ENCODE measurements at regions not wholly inside any gene's neighbourhood (a gene's known extent, or its start where the extent isn't known, plus 50 kb on each side); places are given as distances from the start of the nearest gene placed in this dataset.

DNA sequence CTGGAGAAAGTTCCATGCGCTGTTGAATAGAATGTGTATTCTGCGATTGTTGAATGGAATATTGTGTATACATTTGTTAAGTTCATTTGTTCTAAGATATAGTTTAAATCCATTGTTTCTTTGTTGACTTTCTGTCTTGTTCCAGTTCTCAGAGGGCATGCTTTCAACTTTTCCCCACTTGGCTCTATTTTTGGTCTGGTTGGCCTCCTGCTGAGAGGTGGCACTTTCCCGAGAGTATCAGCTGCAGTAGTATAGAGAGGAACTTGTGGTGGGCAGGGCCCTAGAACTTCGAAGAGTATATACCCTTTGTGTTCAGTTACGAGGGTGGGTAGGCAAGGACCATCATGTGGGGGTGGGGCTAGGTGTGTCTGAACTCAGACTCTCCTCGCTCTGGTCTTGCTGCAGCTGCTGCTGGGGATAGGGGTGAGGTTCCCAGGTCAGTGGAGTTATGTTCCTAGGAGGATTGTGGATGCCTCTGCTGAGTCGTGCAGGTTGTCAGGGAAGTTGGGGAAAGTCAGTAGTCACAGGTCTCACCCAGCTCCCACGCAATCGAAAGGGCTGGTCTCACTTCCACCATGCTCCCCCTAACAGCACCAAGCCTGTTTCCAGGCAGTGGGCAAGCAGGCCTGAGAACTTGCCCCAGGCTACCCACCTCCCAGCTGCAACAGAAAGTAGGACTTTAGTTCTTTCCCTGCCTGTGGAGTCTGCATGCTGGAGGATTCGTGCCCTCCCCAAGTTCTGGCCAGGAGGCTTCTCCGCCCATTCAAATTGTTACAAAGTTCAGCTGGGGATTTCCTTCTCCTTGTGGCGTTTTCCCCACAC is 118.9 kb upstream of the SSTR4 start:
- DNase-seq (ENCODE audit: low spot score), result no peak

DNA sequence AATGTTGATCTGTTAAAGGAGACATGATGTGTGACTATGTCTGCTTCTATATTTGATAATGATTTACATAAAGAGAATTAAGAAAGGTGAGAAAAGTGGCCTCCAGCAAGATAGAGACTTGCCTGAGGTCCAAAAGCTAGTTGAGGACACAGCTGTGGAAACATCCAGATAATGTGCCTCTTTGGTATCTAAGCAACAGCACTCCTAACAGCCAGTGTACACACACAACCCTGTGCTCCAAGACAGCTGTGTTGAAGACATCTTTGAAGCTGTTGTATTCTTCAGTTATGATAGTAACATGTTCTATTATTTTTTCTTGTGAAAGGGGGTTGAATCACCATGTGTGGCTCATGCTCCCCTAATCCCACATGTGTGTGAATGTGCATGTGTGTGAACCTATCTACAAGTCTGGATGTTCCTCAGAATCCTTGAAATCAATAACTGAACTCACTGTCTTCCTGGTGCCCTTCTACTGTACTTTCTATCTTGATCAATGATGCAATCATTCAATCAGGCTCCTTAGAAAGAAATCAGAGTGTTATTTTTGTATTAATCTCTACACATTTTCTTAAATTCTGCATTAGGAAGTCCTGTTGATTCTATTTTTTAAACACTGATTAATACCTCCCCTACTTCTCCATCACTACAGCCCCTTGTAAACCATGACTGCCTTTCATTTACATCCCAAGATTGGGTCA is 116.7 kb upstream of the SSTR4 start:
- no peak for DNase-seq (ENCODE audit: low spot score)

DNA sequence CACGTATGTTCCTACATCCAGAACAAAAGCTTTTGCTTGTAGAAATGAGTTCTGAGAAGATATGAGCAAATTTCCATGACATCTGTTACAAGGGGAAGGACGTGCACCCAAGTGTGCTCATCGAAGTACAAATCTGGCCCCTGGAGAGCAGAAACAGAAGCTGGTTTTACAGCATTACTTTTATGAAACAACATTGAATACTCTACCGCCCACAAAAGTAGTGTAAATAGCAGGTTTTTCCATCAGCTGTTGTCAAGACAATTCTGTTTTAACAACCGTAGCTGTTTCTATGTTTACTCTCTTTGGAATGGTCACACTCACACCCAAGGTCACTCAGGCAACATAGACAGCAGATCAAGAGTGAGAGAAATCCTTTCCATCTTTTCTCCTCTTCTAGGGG is 114.2 kb upstream of the SSTR4 start:
- DNase-seq (ENCODE audit: low spot score), result no peak

DNA sequence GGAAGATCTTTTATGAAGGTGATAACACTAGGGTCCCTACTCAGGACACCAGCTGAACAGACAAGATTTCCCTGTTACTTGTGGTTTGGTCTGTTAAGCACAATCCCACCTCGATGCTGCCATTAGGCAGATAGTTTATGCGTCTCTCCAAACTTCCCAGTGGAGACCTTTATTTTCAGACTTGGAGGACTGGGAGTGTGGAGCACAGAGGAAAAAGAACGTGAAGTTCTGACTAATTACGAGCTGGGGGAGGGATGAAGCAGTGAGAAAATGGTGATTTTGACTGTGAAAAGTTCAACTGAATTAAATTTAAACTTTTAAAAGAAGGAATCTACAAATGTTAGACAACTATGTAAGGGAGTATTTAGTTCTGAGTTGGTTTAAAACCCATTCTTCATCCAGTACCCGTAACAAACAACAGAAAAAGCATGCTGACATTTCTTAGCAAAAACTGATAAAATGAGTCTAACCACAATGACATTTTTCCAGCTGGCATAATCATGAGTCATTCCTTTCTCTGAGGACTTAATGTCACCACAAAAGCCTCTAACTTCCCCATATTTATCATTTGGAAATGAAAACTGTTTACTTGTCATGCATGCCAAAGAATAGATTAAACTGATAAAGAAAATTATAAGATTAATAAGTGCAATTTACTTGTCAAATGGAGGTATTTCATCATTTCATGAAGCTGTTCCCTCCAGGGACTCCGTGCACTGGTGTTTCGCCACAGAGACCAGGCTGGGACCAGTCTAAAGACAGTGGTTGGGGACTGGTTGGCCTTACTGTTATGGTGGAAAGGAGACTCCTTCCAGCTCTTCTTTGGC is 113.3 kb upstream of the SSTR4 start:
- DNase-seq (ENCODE audit: low spot score), result peak; percentile 36

DNA sequence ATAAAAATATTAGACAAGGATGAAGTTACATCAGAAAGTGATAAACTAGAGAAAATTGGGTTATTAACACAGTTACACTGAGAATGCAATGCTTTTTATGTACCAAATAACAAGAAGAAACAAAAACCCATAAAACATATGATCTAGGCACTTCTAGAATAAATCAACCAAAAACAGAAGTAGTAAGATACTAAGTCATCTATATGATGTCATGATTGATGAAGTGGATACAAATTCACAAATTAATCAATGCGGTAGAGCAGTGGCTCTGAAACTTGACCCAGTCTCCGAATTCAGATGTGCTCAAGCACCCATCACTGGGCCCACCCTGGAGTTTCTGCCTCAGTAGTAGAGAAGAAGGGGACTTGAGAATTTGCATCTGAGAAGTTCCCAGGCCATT is 112.1 kb upstream of the SSTR4 start:
- DNase-seq (ENCODE audit: low spot score), result no peak

DNA sequence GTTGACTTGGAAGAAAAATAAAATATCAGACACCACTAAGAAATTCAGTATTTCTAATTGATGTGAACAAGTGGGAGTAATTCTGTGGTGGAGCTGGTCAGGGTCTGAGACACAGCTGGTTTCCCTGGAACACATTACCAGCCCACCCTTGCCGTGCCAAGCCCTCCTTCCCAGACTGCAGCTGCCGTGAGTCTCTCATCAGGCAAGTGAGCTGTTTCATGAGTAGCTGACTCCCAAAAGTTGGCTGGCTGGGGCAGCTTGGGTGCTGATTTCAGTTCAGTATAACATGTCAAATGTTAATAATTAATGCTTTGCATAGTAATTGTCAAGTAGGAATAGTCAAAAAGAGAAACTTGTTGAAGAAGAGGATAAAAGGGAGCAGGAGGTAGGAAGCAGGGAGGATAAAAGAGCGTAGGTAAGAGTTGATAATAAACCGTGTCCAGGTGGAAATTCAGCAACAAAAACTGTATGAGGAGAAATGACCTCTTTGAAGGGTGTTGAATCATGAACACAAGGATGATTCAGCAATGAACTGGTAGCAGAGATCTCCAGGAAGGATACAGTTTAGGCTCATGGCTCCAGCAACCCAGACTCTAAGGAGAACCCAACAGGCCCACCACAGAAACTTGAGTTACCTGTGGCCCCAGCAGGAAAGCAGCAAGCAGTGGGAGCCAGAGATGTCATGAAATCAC is 110.9 kb upstream of the SSTR4 start:
- no peak for DNase-seq (ENCODE audit: low spot score)

DNA sequence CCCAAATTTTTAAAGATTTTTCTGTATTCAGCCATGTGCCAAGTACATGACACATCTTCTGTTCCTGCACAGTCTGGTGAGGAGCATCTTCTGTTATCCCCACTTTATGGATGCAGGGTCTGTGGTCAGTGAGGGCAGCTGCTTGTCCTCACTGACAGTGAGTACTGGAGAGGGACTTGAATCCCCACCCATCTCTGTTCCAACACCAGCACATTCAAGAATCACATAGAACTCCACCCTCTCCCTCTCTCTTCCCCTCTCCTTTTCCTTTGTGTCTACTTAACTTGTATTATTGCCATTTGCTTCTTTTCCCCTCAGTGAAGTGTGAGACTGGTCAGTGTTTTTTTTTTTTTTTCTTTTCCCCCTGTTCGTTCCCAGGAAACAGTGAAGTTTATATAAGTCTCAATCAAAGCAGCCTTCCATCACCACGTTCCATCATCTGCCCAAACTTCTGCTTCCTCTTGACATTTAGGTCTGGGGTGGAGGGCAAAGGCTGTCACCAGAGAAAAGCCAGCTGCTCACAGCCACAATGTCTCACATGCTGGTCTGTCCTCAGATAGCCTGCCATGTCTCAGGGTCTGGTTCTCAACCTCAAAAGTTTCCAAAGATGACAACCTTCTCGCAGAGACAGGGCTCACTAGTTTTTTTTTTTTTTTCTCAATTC is 110.0 kb upstream of the SSTR4 start:
- no peak for DNase-seq (ENCODE audit: low spot score)

DNA sequence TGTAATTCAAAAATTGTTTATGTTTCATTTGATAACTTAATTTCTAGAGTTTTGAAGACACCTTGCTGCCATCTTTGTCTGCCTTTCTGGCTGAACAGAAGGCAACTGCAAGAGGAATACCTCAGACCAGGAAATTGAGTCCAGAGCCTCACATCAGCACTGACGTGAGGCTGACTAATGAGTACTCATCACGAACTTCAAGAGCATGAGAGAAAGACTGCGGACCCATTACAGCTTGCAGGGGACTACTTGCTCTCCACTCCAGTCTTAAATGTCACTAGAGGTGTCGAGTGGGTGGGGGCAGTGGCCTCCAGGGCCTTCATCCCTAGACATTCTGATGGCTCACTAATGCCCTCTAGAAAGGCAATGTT is 109.5 kb upstream of the SSTR4 start:
- DNase-seq (ENCODE audit: low spot score), result no peak

DNA sequence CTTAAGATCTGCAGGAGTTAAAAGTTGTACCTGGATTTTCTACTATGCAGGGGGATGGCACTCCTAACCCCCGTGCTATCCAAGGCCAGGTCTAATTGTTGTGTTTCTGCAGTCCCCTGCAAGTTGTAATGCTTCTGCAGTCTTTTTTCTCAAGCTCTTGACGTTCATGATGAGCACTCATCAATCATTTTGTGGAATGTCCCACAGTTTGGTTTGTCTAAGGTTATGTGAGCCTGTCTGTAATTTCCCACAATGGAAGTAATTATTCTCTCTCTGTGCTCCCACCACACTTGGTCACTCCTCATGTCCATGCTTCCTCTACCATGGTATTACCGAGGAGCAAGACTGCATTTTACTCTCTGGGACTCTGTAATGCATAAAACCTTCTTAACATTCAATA is 107.6 kb upstream of the SSTR4 start:
- DNase-seq (ENCODE audit: low spot score), result no peak

DNA sequence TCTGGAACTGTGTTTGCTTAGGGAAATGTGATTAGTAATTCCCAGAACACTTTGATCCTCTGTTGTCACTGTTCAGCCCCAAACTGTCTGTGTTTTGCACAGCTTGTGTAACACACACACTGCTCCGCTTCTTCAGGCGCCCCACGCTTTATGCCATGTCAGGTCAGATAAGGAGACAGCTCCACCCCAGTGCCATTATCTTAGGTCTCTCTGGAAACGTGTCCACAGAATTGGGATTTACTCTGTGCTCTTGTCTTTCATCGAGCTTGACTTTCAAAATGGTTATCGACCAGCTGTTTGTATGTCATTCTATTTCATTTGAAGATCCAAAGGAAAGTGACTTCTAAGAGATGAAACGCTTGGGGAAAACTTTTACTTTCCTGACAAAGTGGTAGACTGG is 106.4 kb upstream of the SSTR4 start:
- DNase-seq (ENCODE audit: low spot score), result no peak

DNA sequence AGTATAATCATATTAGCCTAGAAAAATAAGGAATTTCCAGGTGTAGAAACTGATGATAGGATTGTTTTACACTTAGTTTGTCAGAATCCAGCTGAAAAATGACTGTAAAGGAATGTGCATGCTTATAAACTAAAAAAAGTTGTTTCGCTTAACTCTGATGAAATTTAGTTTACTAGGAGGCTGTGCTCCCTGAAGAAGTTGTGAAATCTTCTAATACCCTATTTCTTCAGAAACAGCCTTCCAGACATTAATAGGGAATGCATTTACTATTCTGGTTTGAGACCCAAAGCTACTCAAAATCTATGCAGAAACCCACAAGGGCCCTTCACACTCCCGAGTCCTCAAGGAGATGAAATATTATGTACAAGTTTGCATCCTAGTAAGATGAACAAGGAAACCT is 105.5 kb upstream of the SSTR4 start:
- no peak for DNase-seq (ENCODE audit: low spot score)

DNA sequence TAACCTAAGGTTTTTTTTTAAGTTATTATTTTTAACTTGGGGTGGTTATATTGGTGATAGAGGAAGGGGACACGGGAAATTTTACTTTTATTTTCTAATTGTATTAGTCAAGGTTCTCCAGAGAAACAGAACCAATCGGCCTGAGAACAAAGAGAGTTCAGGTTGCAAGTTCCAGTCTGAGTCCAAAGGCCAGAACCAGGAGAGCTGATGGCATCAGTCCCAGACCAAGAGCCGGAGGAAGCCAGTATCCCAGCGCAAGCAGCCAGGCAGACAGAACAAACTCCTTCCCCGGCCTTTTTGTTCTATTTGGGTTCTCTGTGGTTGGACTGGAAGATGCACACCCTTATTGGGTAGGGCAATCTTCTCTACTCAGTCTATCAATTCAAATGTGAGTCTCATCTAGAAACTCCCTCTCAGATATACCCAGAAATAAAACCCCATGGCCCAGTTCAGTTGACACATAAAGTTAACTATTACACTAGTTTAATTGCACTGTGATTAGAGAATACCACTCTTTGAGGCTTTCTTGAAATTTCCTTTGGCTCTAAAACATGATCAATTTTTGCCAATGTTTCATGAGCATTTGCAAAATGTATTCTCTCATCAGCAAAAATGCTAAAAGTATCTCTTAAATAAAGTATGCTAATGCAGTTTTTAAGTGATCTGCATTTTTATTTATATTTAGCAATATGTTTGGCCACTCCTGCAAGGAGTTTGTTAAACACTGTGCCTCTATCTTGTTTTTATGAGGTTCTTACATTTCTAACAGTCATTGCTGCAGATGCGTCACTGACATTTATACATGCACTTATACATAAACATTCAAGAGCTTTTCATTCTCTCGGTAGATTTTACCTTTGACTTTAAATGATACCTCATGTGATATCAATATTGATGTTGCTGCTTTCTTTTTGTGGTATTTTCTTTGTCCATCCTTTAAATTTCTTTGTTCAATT is 103.2 kb upstream of the SSTR4 start:
- no peak for DNase-seq (ENCODE audit: low spot score)

DNA sequence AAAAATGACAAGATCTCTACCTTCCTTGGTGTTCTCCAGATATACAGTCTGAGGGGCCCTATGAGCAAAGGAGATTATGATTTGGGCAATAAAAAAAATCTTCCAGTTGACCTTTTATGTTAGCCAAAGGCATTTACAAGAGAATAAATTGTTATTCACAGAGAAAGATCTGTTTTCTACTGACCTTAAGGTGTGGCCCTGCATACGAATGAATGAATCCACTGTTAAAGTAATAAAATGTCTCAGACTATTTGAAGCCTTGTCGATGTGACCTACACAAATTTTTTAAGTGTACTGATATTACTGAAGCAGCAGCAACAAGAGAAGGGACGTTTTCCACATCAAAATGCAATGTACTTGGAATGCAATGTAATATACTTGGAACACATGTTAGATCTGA is 95.9 kb upstream of the SSTR4 start:
- no peak for DNase-seq (ENCODE audit: low spot score)

DNA sequence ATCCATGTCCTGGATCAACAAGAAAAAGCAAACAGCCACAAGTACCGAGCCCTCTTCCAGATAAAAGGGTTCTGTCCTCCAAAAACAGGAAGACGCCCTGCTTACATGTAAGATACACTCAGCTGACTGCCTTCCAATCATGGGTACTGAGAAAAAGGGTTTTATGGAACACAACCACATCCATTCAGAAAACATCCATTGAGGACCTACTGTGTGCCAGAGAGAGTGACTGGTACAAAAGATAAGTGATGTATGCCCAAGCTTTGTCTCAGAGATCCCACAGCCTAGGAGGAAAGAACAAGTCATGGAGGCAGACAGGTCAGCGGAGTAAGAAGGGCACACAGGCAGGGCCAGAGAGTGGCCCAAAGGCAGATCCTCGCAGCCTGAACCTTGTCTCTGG is 94.8 kb upstream of the SSTR4 start:
- DNase-seq (ENCODE audit: low spot score), result no peak

DNA sequence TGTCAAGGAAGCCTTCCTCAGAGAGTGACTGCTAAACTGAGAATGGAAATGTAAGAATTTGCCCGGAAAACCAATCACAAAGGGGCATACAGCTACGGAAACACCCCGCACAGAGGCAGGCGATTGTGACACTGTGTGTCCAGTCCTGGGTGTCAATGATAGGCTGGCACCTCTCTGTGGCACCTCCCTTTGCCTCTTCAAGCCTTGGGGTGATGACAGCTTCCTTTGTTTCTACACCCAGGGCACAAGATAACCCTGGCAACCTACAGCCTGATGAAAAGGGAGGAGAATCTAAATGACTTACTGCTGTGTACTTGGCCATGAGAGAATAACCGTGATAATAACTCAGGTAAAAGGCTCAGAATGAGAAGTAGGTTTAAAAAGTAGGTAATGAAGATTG is 93.6 kb upstream of the SSTR4 start:
- no peak for DNase-seq (ENCODE audit: low spot score)

DNA sequence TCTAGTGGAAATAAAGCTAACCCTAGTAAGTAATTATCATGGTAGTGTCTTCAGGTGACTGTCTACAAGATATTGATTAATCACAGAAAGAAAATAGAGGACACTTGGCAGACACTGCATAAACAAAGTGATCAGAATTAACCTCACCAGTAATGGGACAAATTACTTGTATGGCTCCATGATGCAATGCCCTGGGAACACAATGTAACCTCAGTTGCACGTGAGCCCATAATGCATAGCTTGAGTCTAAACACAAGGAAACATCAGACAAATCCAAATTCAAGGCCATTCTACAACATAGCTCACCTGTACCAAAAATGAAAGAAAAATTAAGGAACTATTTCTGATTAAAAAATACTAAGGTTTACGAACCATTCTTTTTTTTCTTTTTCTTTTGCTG is 92.4 kb upstream of the SSTR4 start:
- DNase-seq (ENCODE audit: low spot score), result no peak

DNA sequence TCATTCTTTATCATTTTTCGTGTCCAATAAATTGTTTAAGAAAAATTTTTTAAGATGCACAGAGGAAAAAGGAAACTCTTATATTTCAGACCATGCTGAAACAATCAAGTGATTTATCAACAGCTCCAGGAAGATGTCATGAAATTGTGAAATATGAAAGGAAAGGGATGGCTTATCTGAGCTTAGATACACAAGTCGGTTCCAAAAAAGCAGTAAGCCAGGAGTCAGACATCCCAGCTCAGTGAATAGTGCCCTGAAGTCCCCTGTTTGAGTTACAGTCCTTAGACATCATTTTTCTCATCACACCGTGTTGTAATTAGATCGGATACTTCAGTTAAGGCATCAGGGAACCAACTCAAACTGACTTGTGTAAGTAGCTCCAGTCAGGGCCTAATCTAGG is 91.0 kb upstream of the SSTR4 start:
- DNase-seq (ENCODE audit: low spot score), result no peak

DNA sequence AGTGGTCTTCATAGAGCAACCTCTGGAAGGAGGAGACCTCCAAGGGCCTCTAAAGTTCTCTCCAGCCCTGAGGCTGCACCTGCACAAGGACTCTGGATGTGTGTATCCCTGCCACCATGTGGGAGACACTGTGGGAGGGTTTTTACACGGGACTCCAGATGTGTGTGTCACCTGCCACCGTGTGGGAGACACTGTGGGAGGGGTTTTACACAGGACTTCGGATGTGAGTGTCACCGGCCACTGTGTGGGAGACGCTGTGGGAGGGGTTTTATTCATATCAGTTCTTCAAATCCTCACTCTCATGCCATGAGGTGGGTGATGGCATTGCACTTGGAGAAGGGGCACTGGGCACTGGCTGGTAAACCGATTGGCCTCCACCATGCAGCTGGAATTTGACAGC is 90.2 kb upstream of the SSTR4 start:
- DNase-seq (ENCODE audit: low spot score), result no peak

DNA sequence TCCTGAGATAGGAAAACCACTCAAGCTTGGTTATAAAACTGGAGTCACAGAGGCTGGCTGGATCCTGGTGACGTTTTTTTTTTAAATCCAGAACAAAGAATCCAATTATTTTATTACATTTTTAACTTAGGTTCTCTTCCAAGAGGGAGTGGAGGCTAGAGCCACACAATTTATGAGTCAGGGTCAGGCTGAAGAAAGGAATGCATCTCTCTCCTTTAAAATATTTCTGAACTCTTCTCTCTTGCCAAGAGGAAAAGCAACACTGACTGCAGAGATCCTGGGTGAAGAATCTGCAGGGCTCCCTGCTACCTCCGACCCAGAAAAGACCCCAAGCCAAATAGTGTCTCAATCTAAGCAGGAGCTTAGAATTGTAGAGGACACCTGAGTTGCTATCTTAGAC is 88.5 kb upstream of the SSTR4 start:
- peak; percentile 41 for DNase-seq (ENCODE audit: low spot score)

DNA sequence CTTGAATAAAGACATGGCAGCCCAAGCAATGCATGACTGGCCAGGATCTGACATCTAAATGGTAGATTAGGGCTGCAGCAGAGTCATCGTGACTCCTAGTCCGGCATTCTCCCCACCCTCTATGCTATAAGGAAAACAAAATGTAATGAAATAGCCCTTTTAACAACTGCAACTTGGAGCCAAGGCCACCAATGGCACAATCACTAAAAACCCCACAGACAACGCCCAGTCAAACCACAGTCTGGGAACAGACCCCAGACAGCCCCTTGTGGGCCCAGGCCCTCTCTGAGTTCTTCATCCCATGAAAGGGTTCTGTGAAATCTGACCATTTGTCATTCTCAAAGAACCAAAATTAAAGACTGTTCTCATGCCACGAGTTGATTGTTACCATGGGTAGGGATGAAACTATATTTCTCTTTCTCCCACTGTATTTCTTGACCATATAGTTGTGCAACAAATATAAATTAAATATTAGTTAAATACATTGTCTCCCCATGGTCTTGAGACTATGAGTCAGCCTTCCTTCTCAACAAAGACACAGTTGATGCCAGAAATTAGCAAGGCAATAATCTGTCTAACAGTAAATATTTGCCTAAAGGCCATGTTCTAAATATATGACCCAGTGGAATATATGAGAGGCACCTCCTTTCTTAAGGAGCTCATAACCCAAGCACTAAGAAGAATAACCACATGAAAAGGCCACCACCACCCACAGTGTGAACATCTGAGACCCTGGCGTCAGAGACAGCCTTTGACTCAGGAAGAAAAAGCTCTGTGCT is 85.6 kb upstream of the SSTR4 start:
- DNase-seq (ENCODE audit: low spot score), result no peak
